SK-N-SH (cell line): ENCODE measurements at regions not wholly inside any gene's neighbourhood (a gene's known extent, or its start where the extent isn't known, plus 50 kb on each side); places are given as distances from the start of the nearest gene placed in this dataset.

ENCODE experiments used
- CTCF ChIA-PET: fragments of 300-600, 350-600 bp; formaldehyde crosslinking; extraction: SDS; loops from one replicate; lab custom pipeline; 2021; lab: Yijun Ruan, JAX
- POLR2A ChIA-PET: fragments of 350-600 bp; sonication (Branson Sonifier 250); formaldehyde crosslinking; extraction: SDS; loops from one replicate; lab custom pipeline; 2020; ENCODE audit warnings: antibody characterized with exemption, inconsistent platforms; lab: Yijun Ruan, JAX
- DNase-seq: peaks from one replicate; pipeline ENCODE4 v3.0.0; 2012
- H2AFZ ChIP-seq: fragments of 200-600 bp; sonication (generic); 2 replicates; pipeline ENCODE4 v1.8.1; 2016; ENCODE audit warnings: antibody characterized with exemption, mild to moderate bottlenecking, low read depth
- H3F3A ChIP-seq: fragments of 200-600 bp; sonication (generic); replicated peaks from 2 replicates; pipeline ENCODE3; 2016; ENCODE audit warnings: antibody characterized with exemption, mild to moderate bottlenecking; ENCODE audit not compliant: insufficient read depth
- H3K27ac ChIP-seq, 2 experiments: fragments of 200-500 bp in 1 of 2; fragments of 200-600 bp in 1 of 2; sonication (Bioruptor generic) in 1 of 2; sonication (generic), shearing (Covaris generic) in 1 of 2; 2 replicates each; pipeline versions ENCODE4 v1.5.1 to v1.6.1; 2014 to 2016; ENCODE audit warnings: low read depth in 2 of 2, inconsistent platforms in 1 of 2, low read length in 1 of 2, mild to moderate bottlenecking in 1 of 2, mixed read lengths in 1 of 2
- H3K27me3 ChIP-seq: fragments of 200-600 bp; sonication (generic), shearing (Covaris generic); 2 replicates; pipeline ENCODE4 v1.6.1; 2016; ENCODE audit warnings: mixed run types; ENCODE audit not compliant: insufficient read depth
- H3K36me3 ChIP-seq, 2 experiments: fragments of 200-500 bp in 1 of 2; fragments of 200-600 bp in 1 of 2; sonication (Bioruptor generic) in 1 of 2; sonication (generic) in 1 of 2; replicated peaks in 1 of 2; 2 replicates each; pipeline versions ENCODE3 to v1.5.1; 2014 to 2016; ENCODE audit warnings: low read length in 1 of 2, mild to moderate bottlenecking in 1 of 2; ENCODE audit not compliant: insufficient read depth in 2 of 2, control insufficient read depth in 1 of 2
- H3K4me1 ChIP-seq, 2 experiments: fragments of 200-500 bp in 1 of 2; fragments of 200-600 bp in 1 of 2; sonication (Bioruptor generic) in 1 of 2; sonication (generic), shearing (Covaris generic) in 1 of 2; 2 replicates each; pipeline versions ENCODE4 v1.5.1 to v1.6.1; 2014 to 2016; ENCODE audit warnings: low read depth in 1 of 2, low read length in 1 of 2, mixed run types in 1 of 2; ENCODE audit not compliant: insufficient read depth in 2 of 2, control insufficient read depth in 1 of 2
- H3K4me2 ChIP-seq: fragments of 200-600 bp; sonication (generic), shearing (Covaris generic); 2 replicates; pipeline ENCODE4 v1.6.1; 2017; ENCODE audit warnings: mixed run types
- H3K4me3 ChIP-seq, 2 experiments: fragments of 200-500 bp in 1 of 2; fragments of 200-600 bp in 1 of 2; sonication (Bioruptor generic) in 1 of 2; sonication (generic), shearing (Covaris generic) in 1 of 2; 2 replicates each; pipeline versions ENCODE4 v1.5.1 to v1.8.1; 2014 to 2016; ENCODE audit warnings: low read depth in 2 of 2, inconsistent platforms in 1 of 2, low read length in 1 of 2, mild to moderate bottlenecking in 1 of 2, mixed read lengths in 1 of 2, moderate library complexity in 1 of 2
- H3K79me2 ChIP-seq: fragments of 200-600 bp; sonication (generic); 2 replicates; pipeline ENCODE4 v1.8.1; 2017; ENCODE audit warnings: mild to moderate bottlenecking; ENCODE audit not compliant: insufficient read depth
- H3K9ac ChIP-seq: fragments of 200-600 bp; sonication (generic); 2 replicates; pipeline ENCODE4 v1.6.1; 2017; ENCODE audit warnings: mixed run types
- H3K9me2 ChIP-seq: fragments of 200-600 bp; sonication (generic); 2 replicates; pipeline ENCODE4 v1.6.1; 2017; ENCODE audit warnings: mixed run types
- H3K9me3 ChIP-seq: fragments of 200-600 bp; sonication (generic); 2 replicates; pipeline ENCODE4 v1.6.1; 2017; ENCODE audit warnings: mixed run types, mild to moderate bottlenecking, moderate library complexity
- H4K20me1 ChIP-seq: fragments of 200-600 bp; sonication (generic); 2 replicates; pipeline ENCODE4 v1.6.1; 2017; ENCODE audit warnings: mild to moderate bottlenecking, mixed run types; ENCODE audit not compliant: insufficient read depth
- ELF1 ChIP-seq: IDR thresholded peaks from 2 replicates; pipeline ENCODE4 v1.4.0; 2012
- EP300 ChIP-seq, 2 experiments: IDR thresholded peaks; 2 replicates each; pipeline versions ENCODE4 v1.4.0 to v1.6.1; 2012; ENCODE audit warnings: borderline replicate concordance in 1 of 2, low read depth in 1 of 2, low read length in 1 of 2
- FOXJ3 ChIP-seq: sonication (generic); formaldehyde crosslinking; IDR thresholded peaks from 2 replicates; pipeline ENCODE4 v1.5.1; 2020; ENCODE audit warnings: mild to moderate bottlenecking, missing genetic modification reagents
- FOXM1 ChIP-seq: IDR thresholded peaks from 2 replicates; pipeline ENCODE4 v1.4.0; 2012; ENCODE audit warnings: low read depth, mild to moderate bottlenecking
- GABPA ChIP-seq: IDR thresholded peaks from 2 replicates; pipeline ENCODE4 v1.4.0; 2012; ENCODE audit warnings: low read depth, mild to moderate bottlenecking
- GATA2 ChIP-seq: sonication (generic); formaldehyde crosslinking; IDR thresholded peaks from 2 replicates; pipeline ENCODE4 v1.5.0; 2020; ENCODE audit warnings: mild to moderate bottlenecking, missing genetic modification reagents
- JUND ChIP-seq: IDR thresholded peaks from 2 replicates; pipeline ENCODE4 v1.4.0; 2012
- MEF2A ChIP-seq: IDR thresholded peaks from 2 replicates; pipeline ENCODE4 v1.4.0; 2012; ENCODE audit warnings: low read depth, borderline replicate concordance
- MXI1 ChIP-seq: IDR thresholded peaks from 2 replicates; pipeline ENCODE4 v1.6.1; 2012; ENCODE audit warnings: mild to moderate bottlenecking, low read depth, low read length, improper control_type of control experiment
- NFIC ChIP-seq: IDR thresholded peaks from 2 replicates; pipeline ENCODE4 v1.4.0; 2012; ENCODE audit warnings: borderline replicate concordance
- RCOR1 ChIP-seq: fragments of 150-350 bp; IDR thresholded peaks from 2 replicates; pipeline ENCODE4 v1.6.1; 2017; ENCODE audit warnings: antibody characterized with exemption, low read length
- RFX5 ChIP-seq: IDR thresholded peaks from 2 replicates; pipeline ENCODE4 v1.6.1; 2012; ENCODE audit warnings: mild to moderate bottlenecking, improper control_type of control experiment, low read length
- RXRA ChIP-seq: IDR thresholded peaks from 2 replicates; pipeline ENCODE4 v1.4.0; 2012; ENCODE audit warnings: low read depth, mild to moderate bottlenecking, borderline replicate concordance
- SIN3A ChIP-seq: IDR thresholded peaks from 2 replicates; pipeline ENCODE4 v1.6.1; 2012; ENCODE audit warnings: low read depth, mild to moderate bottlenecking, low read length, moderate library complexity, borderline replicate concordance
- TAF1 ChIP-seq: IDR thresholded peaks from 2 replicates; pipeline ENCODE4 v1.6.1; 2012; ENCODE audit warnings: low read depth, mild to moderate bottlenecking, low read length, moderate library complexity, borderline replicate concordance
- WGBS: methylation state at CpG from one replicate; pipeline ENCODE4 v1.1.6; 2017; ENCODE audit warnings: low lambda C conversion rate; 5-methylcytosine and 5-hydroxymethylcytosine counted together
- TF ChIP-seq, protein P1 (sequence below): IDR thresholded peaks from 2 replicates; pipeline ENCODE4 v1.4.0; 2012; ENCODE audit warnings: low read depth, borderline replicate concordance
- TF ChIP-seq, protein P2 (sequence below): fragments of 200-600 bp; sonication (generic); IDR thresholded peaks from 2 replicates; pipeline ENCODE4 v1.6.1; 2017; ENCODE audit warnings: antibody characterized with exemption, mild to moderate bottlenecking, moderate library complexity
- TF ChIP-seq, protein P3 (sequence below): fragments of 150-350 bp; IDR thresholded peaks from 2 replicates; pipeline ENCODE4 v1.6.1; 2016; ENCODE audit warnings: mild to moderate bottlenecking, low read depth, low read length
- TF ChIP-seq, protein P4 (sequence below): IDR thresholded peaks from 2 replicates; pipeline ENCODE4 v1.4.0; 2012; ENCODE audit warnings: low read depth
- TF ChIP-seq, protein P5 (sequence below): IDR thresholded peaks from 2 replicates; pipeline ENCODE4 v1.4.0; 2012; ENCODE audit warnings: low read depth, borderline replicate concordance

DNA sequence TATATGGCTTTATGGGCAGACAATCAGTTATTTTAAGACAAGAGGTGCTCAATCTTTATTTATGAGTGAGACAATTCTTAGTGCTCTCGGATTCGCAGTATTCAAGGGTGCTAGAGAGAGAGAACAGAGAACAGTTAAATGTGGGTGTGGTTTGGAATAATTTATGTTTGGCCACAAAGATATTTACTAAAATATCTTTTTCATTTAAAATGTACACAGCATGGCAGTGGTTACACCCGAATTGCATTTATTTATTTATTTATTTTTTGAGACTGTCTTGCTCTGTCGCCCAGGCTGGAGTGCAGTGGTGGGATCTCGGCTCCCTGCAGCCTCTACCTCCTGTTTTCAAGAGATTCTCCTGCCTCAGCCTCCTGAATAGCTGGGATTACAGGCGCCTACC is 109.2 kb downstream of the CDCA7 start (continued):
- TF ChIP-seq, protein P1, sequence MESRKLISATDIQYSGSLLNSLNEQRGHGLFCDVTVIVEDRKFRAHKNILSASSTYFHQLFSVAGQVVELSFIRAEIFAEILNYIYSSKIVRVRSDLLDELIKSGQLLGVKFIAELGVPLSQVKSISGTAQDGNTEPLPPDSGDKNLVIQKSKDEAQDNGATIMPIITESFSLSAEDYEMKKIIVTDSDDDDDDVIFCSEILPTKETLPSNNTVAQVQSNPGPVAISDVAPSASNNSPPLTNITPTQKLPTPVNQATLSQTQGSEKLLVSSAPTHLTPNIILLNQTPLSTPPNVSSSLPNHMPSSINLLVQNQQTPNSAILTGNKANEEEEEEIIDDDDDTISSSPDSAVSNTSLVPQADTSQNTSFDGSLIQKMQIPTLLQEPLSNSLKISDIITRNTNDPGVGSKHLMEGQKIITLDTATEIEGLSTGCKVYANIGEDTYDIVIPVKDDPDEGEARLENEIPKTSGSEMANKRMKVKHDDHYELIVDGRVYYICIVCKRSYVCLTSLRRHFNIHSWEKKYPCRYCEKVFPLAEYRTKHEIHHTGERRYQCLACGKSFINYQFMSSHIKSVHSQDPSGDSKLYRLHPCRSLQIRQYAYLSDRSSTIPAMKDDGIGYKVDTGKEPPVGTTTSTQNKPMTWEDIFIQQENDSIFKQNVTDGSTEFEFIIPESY, result no peak

DNA sequence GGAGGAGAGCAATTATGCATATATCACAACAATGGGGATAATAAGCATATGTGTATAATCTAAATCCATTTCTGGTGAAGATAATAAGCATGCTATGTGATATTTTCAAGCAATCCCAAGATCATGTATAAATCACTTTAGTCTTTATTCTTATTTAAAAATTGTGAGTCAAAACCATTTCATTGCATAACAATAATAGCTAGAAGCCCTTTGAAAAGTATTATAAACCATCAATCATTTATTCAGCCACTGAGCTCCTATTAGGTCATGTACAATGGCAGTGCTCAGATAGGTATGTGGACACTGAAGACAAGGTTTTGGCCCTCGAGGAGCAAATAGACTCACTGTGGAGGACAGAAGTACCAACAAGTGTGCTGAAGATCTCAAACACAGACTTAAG is 113.1 kb downstream of the CDCA7 start:
- 0% methylated on average over 1 of the region's 1 CpG for WGBS
- H3K27ac ChIP-seq, result no peak overlapping the region
- TF ChIP-seq JUND (no peak), SIN3A (no peak), MEF2A (no peak), RCOR1 (no peak), ELF1 (no peak), EP300 (IDR thresholded peaks at IDR 0.05; ENCODE audit: borderline replicate concordance in 1 of 2, low read depth in 1 of 2, low read length in 1 of 2) (no peak), RFX5 (no peak), RXRA (no peak), FOXM1 (no peak), TAF1 (no peak), NFIC (no peak), FOXJ3 (CRISPR knock-in tag) (no peak), GABPA (no peak), MXI1 (no peak), GATA2 (no peak)
- TF ChIP-seq, protein P2, sequence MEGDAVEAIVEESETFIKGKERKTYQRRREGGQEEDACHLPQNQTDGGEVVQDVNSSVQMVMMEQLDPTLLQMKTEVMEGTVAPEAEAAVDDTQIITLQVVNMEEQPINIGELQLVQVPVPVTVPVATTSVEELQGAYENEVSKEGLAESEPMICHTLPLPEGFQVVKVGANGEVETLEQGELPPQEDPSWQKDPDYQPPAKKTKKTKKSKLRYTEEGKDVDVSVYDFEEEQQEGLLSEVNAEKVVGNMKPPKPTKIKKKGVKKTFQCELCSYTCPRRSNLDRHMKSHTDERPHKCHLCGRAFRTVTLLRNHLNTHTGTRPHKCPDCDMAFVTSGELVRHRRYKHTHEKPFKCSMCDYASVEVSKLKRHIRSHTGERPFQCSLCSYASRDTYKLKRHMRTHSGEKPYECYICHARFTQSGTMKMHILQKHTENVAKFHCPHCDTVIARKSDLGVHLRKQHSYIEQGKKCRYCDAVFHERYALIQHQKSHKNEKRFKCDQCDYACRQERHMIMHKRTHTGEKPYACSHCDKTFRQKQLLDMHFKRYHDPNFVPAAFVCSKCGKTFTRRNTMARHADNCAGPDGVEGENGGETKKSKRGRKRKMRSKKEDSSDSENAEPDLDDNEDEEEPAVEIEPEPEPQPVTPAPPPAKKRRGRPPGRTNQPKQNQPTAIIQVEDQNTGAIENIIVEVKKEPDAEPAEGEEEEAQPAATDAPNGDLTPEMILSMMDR, result no peak
- TF ChIP-seq, protein P3, sequence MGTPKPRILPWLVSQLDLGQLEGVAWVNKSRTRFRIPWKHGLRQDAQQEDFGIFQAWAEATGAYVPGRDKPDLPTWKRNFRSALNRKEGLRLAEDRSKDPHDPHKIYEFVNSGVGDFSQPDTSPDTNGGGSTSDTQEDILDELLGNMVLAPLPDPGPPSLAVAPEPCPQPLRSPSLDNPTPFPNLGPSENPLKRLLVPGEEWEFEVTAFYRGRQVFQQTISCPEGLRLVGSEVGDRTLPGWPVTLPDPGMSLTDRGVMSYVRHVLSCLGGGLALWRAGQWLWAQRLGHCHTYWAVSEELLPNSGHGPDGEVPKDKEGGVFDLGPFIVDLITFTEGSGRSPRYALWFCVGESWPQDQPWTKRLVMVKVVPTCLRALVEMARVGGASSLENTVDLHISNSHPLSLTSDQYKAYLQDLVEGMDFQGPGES, result no peak
- TF ChIP-seq, protein P4, sequence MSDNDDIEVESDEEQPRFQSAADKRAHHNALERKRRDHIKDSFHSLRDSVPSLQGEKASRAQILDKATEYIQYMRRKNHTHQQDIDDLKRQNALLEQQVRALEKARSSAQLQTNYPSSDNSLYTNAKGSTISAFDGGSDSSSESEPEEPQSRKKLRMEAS, result no peak
- TF ChIP-seq, protein P5, sequence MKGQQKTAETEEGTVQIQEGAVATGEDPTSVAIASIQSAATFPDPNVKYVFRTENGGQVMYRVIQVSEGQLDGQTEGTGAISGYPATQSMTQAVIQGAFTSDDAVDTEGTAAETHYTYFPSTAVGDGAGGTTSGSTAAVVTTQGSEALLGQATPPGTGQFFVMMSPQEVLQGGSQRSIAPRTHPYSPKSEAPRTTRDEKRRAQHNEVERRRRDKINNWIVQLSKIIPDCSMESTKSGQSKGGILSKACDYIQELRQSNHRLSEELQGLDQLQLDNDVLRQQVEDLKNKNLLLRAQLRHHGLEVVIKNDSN, result no peak
- H3K4me3 ChIP-seq, result no peak overlapping the region
- ChIA-PET POLR2A (no interaction called here), CTCF (interaction anchor here (0.9 to 1.2 kb wide), 2 partner anchors 17 to 19 kb away, joined by 4 to 7 read pairs; no protein-coding TSS in a partner anchor)
- no peak overlapping the region for H3K4me2 ChIP-seq
- H3K9me3 ChIP-seq, result no peaks in the 10 kb centered on the region
- H4K20me1 ChIP-seq, result no peaks in the 10 kb centered on the region
- H2AFZ ChIP-seq, result no peak overlapping the region
- H3K27me3 ChIP-seq, result no peaks in the 10 kb centered on the region; the same call in 1 of the 2 replicates
- no peaks in the 10 kb centered on the region for H3K36me3 ChIP-seq
- no peak overlapping the region for H3K9ac ChIP-seq
- no peak for DNase-seq
- peaks cover 0 to 2% of the 10 kb centered on the region in 2 experiments; a peak in 1 of 4 replicates for H3K4me1 ChIP-seq
- H3K79me2 ChIP-seq, result no peaks in the 10 kb centered on the region
- no peaks in the 10 kb centered on the region for H3K9me2 ChIP-seq
- no peaks in the 10 kb centered on the region for H3F3A ChIP-seq
